IMR-90 (cell line): ENCODE measurements at regions not wholly inside any gene's neighbourhood (a gene's known extent, or its start where the extent isn't known, plus 50 kb on each side); places are given as distances from the start of the nearest gene placed in this dataset.

Experiments
- ATAC-seq: fragments of 200-7000 bp; cut with Tn5 transposase; 2 replicates; pipeline ENCODE4 v1.9.1; 2020; ENCODE audit warnings: low read depth, mild to moderate bottlenecking, moderate library complexity
- BruUV-seq: library from RNA; stranded (reverse); fragments of 400-500 nt; replicated peaks from 2 replicates; lab custom pipeline; 2021; lab: Mats Ljungman, UMichigan
- CTCF ChIA-PET: fragments of 300-600 bp; formaldehyde crosslinking; extraction: SDS; loops from one replicate; lab custom pipeline; 2021; ENCODE audit warnings: antibody characterized with exemption; lab: Yijun Ruan, JAX
- POLR2A ChIA-PET: fragments of 300-600 bp; sonication (Branson Sonifier 250); formaldehyde crosslinking; loops from one replicate; lab custom pipeline; 2022; ENCODE audit warnings: antibody characterized with exemption; ENCODE audit not compliant: unreplicated experiment; lab: Charles Lee
- DNase-seq: peaks from one replicate; pipeline ENCODE4 v3.0.0; 2013
- H2AFZ ChIP-seq: replicated peaks from 2 replicates; pipeline ENCODE3; 2013; ENCODE audit warnings: low read length, mild to moderate bottlenecking; ENCODE audit not compliant: poor library complexity
- H2AK5ac ChIP-seq: 2 replicates; pipeline ENCODE4 v1.6.1; 2013; ENCODE audit warnings: low read depth, low read length, inconsistent platforms
- H2AK9ac ChIP-seq: replicated peaks from 2 replicates; pipeline ENCODE3; 2013; ENCODE audit warnings: mild to moderate bottlenecking, low read depth, low read length, moderate library complexity; ENCODE audit not compliant: poor library complexity
- H2BK120ac ChIP-seq: 2 replicates; pipeline ENCODE4 v1.6.1; 2013; ENCODE audit warnings: low read depth, low read length, inconsistent platforms
- H2BK15ac ChIP-seq: 3 replicates; pipeline ENCODE4 v1.6.1; 2013; ENCODE audit warnings: low read depth, low read length, inconsistent platforms
- H2BK20ac ChIP-seq: 2 replicates; pipeline ENCODE4 v1.6.1; 2013; ENCODE audit warnings: low read depth, mild to moderate bottlenecking, inconsistent platforms, low read length, moderate library complexity
- H2BK5ac ChIP-seq: 2 replicates; pipeline ENCODE4 v1.6.1; 2013; ENCODE audit warnings: mild to moderate bottlenecking, low read depth, low read length, inconsistent platforms; ENCODE audit not compliant: poor library complexity, severe bottlenecking
- H3K14ac ChIP-seq: replicated peaks from 2 replicates; pipeline ENCODE4 v1.6.1; 2013; ENCODE audit warnings: low read depth, low read length, inconsistent platforms
- H3K18ac ChIP-seq: 2 replicates; pipeline ENCODE4 v1.6.1; 2013; ENCODE audit warnings: low read depth, low read length, control low read depth
- H3K23ac ChIP-seq: 2 replicates; pipeline ENCODE4 v1.6.1; 2013; ENCODE audit warnings: low read depth, low read length, inconsistent platforms
- H3K27ac ChIP-seq: 2 replicates; pipeline ENCODE4 v1.5.1; 2013; ENCODE audit warnings: mild to moderate bottlenecking, control low read depth, low read length; ENCODE audit not compliant: insufficient read depth
- H3K27me3 ChIP-seq: 2 replicates; pipeline ENCODE4 v1.6.1; 2013; ENCODE audit warnings: low read length; ENCODE audit not compliant: control insufficient read depth, insufficient read depth
- H3K36me3 ChIP-seq: 2 replicates; pipeline ENCODE4 v1.6.1; 2013; ENCODE audit warnings: low read length, mixed read lengths; ENCODE audit not compliant: control insufficient read depth, insufficient read depth
- H3K4ac ChIP-seq: 2 replicates; pipeline ENCODE4 v1.6.1; 2013; ENCODE audit warnings: low read depth, low read length, inconsistent platforms
- H3K4me1 ChIP-seq: 2 replicates; pipeline ENCODE4 v1.6.1; 2013; ENCODE audit warnings: low read length, mixed read lengths; ENCODE audit not compliant: control insufficient read depth, insufficient read depth
- H3K4me2 ChIP-seq: 2 replicates; pipeline ENCODE4 v1.6.1; 2013; ENCODE audit warnings: low read depth, mild to moderate bottlenecking, control low read depth, low read length, moderate library complexity
- H3K4me3 ChIP-seq: 2 replicates; pipeline ENCODE4 v1.5.1; 2013; ENCODE audit warnings: low read depth, mild to moderate bottlenecking, control low read depth, low read length, moderate library complexity; ENCODE audit not compliant: insufficient read depth
- H3K56ac ChIP-seq: 2 replicates; pipeline ENCODE4 v1.6.1; 2013; ENCODE audit warnings: low read length, inconsistent platforms; ENCODE audit not compliant: insufficient read depth; ENCODE audit errors: extremely low read depth
- H3K79me1 ChIP-seq, 2 experiments: 2 replicates each; pipeline ENCODE4 v1.6.1; 2013; ENCODE audit warnings: low read length in 2 of 2, inconsistent platforms in 1 of 2, low read depth in 1 of 2
- H3K9ac ChIP-seq: 2 replicates; pipeline ENCODE4 v1.6.1; 2013; ENCODE audit warnings: low read depth, low read length, control low read depth
- H3K9me1 ChIP-seq: 2 replicates; pipeline ENCODE4 v1.6.1; 2013; ENCODE audit warnings: low read length, inconsistent platforms; ENCODE audit not compliant: insufficient read depth
- H3K9me3 ChIP-seq: 2 replicates; pipeline ENCODE4 v1.6.1; 2013; ENCODE audit warnings: low read length; ENCODE audit not compliant: control insufficient read depth, insufficient read depth
- H4K20me1 ChIP-seq: 2 replicates; pipeline ENCODE4 v1.6.1; 2013; ENCODE audit warnings: low read length, inconsistent platforms; ENCODE audit not compliant: insufficient read depth
- H4K5ac ChIP-seq: 2 replicates; pipeline ENCODE4 v1.6.1; 2013; ENCODE audit warnings: mild to moderate bottlenecking, low read depth, low read length, control low read depth
- H4K8ac ChIP-seq, 2 experiments: 2 replicates each; pipeline ENCODE4 v1.6.1; 2013; ENCODE audit warnings: low read depth in 2 of 2, low read length in 2 of 2, control low read depth in 1 of 2, inconsistent platforms in 1 of 2
- H4K91ac ChIP-seq: 2 replicates; pipeline ENCODE4 v1.6.1; 2013; ENCODE audit warnings: low read depth, low read length, inconsistent platforms; ENCODE audit not compliant: insufficient read depth
- BHLHE40 ChIP-seq: fragments of 150-350 bp; IDR thresholded peaks from 2 replicates; pipeline ENCODE4 v1.6.1; 2016; ENCODE audit warnings: mild to moderate bottlenecking, low read depth, low read length
- CEBPB ChIP-seq: IDR thresholded peaks from 2 replicates; pipeline ENCODE4 v1.6.1; 2012; ENCODE audit warnings: low read depth, low read length, improper control_type of control experiment
- CTCF ChIP-seq: conservative IDR thresholded peaks from 2 replicates; pipeline ENCODE4 v1.5.1; 2012; ENCODE audit warnings: mild to moderate bottlenecking, low read depth, low read length, improper control_type of control experiment
- ELK1 ChIP-seq: fragments of 150-350 bp; IDR thresholded peaks from 2 replicates; pipeline ENCODE4 v1.6.1; 2016; ENCODE audit warnings: low read depth, mild to moderate bottlenecking, low read length, moderate library complexity, borderline replicate concordance
- FOS ChIP-seq: fragments of 150-350 bp; IDR thresholded peaks from 2 replicates; pipeline ENCODE4 v1.6.1; 2016; ENCODE audit warnings: low read depth, low read length
- MAFK ChIP-seq: IDR thresholded peaks from 2 replicates; pipeline ENCODE4 v1.6.1; 2012; ENCODE audit warnings: low read depth, low read length, improper control_type of control experiment
- MAZ ChIP-seq: IDR thresholded peaks from 2 replicates; pipeline ENCODE4 v1.6.1; 2012; ENCODE audit warnings: low read depth, mild to moderate bottlenecking, low read length, improper control_type of control experiment, moderate library complexity, borderline replicate concordance
- MXI1 ChIP-seq: IDR thresholded peaks from 2 replicates; pipeline ENCODE4 v1.6.1; 2012; ENCODE audit warnings: low read depth, mild to moderate bottlenecking, low read length, moderate library complexity, borderline replicate concordance
- NFE2L2 ChIP-seq: fragments of 150-350 bp; IDR thresholded peaks from 2 replicates; pipeline ENCODE4 v1.6.1; 2016; ENCODE audit warnings: low read depth, mild to moderate bottlenecking, low read length
- POLR2A ChIP-seq: IDR thresholded peaks from 2 replicates; pipeline ENCODE4 v1.6.1; 2012; ENCODE audit warnings: mild to moderate bottlenecking, low read depth, low read length
- RAD21 ChIP-seq: IDR thresholded peaks from 2 replicates; pipeline ENCODE4 v1.6.1; 2012; ENCODE audit warnings: low read length, improper control_type of control experiment
- RCOR1 ChIP-seq: IDR thresholded peaks from 2 replicates; pipeline ENCODE4 v1.6.1; 2012; ENCODE audit warnings: mild to moderate bottlenecking, low read length, improper control_type of control experiment; ENCODE audit not compliant: insufficient replicate concordance
- RFX5 ChIP-seq: IDR thresholded peaks from 2 replicates; pipeline ENCODE4 v1.8.0; 2012; ENCODE audit warnings: low read depth, mild to moderate bottlenecking, low read length, moderate library complexity
- USF2 ChIP-seq: fragments of 150-350 bp; IDR thresholded peaks from 2 replicates; pipeline ENCODE4 v1.6.1; 2017; ENCODE audit warnings: mild to moderate bottlenecking, antibody characterized with exemption, low read length, low read depth
- WGBS, 2 experiments: methylation state at CpG; one replicate each; pipeline versions ENCODE4 v1.1.5 to v1.1.7; 2013; ENCODE audit warnings: missing lambda C conversion rate in 2 of 2; ENCODE audit not compliant: insufficient read length in 1 of 2; ENCODE audit errors: extremely low coverage in 2 of 2; 5-methylcytosine and 5-hydroxymethylcytosine counted together
- dilution Hi-C: fragments of 300-500 bp; cut with HindIII; formaldehyde crosslinking; loops from one replicate; pipeline ENCODE4 v1.14.3; 2018; ENCODE audit warnings: low sequenced_read_pairs; ENCODE audit not compliant: unreplicated experiment
- in situ Hi-C: fragments of 300-500 bp; cut with MboI; formaldehyde crosslinking; loops from 3 replicates; pipeline ENCODE4 v1.14.3; 2019; ENCODE audit warnings: low sequenced_read_pairs, inconsistent platforms, mixed read lengths
- intact Hi-C: fragments of 100-400 bp; cut with micrococcal nuclease; formaldehyde crosslinking; loops from 2 replicates; pipeline ENCODE4 v1.10.0; 2022

GRCh38 chr16:8292271-8292670 is 298.0 kb downstream of the TMEM114 start:
- DNase-seq: no peak
- H2BK5ac ChIP-seq: no peak overlapping the region
- no peak overlapping the region for H3K23ac ChIP-seq
- H2BK15ac ChIP-seq: no peak overlapping the region
- no peak overlapping the region for H2AFZ ChIP-seq
- H4K5ac ChIP-seq: no peak overlapping the region
- in situ Hi-C loops: no loop called here
- BruUV-seq: no TSS peak
- no peaks in the 10 kb centered on the region for H3K9me1 ChIP-seq
- intact Hi-C loops: no loop called here
- H3K27ac ChIP-seq: no peak overlapping the region
- CTCF ChIA-PET: no interaction called here
- H2BK120ac ChIP-seq: no peak overlapping the region
- H2AK5ac ChIP-seq: no peak overlapping the region
- H4K8ac ChIP-seq: no peak overlapping the region
- TF ChIP-seq CTCF: no peak
- TF ChIP-seq MAZ: no peak
- TF ChIP-seq MAFK: no peak
- no peak for TF ChIP-seq ELK1
- TF ChIP-seq MXI1: no peak
- TF ChIP-seq POLR2A: no peak
- TF ChIP-seq RAD21: no peak
- TF ChIP-seq CEBPB: no peak
- no peak for TF ChIP-seq USF2
- no peak for TF ChIP-seq RCOR1
- TF ChIP-seq NFE2L2: no peak
- TF ChIP-seq BHLHE40: no peak
- TF ChIP-seq RFX5: no peak
- TF ChIP-seq FOS: no peak
- no peaks in the 10 kb centered on the region for H3K36me3 ChIP-seq
- H3K4ac ChIP-seq: no peak overlapping the region
- no peak overlapping the region for H2BK20ac ChIP-seq
- ATAC-seq: no peak
- no peaks in the 10 kb centered on the region for H3K79me1 ChIP-seq
- no peak overlapping the region for H3K4me3 ChIP-seq
- no peak overlapping the region for H4K91ac ChIP-seq
- no peaks in the 10 kb centered on the region for H3K4me1 ChIP-seq
- H3K18ac ChIP-seq: no peak overlapping the region
- no peak overlapping the region for H3K4me2 ChIP-seq
- dilution Hi-C loops: no loop called here
- H4K20me1 ChIP-seq: no peaks in the 10 kb centered on the region
- no peak overlapping the region for H3K56ac ChIP-seq
- H3K27me3 ChIP-seq: no peaks in the 10 kb centered on the region
- POLR2A ChIA-PET: no interaction called here
- peaks cover 23% of the 10 kb centered on the region for H3K9me3 ChIP-seq
- H3K9ac ChIP-seq: no peak overlapping the region
- no peak overlapping the region for H2AK9ac ChIP-seq
- WGBS, 2 experiments: no CpG with 5 or more reads among the region's 6 CpGs
- H3K14ac ChIP-seq: no peak overlapping the region
